Heart right ventricle (tissue), 16 donors: ENCODE measurements at regions not wholly inside any gene's neighbourhood (a gene's known extent, or its start where the extent isn't known, plus 50 kb on each side); places are given as distances from the start of the nearest gene placed in this dataset.

Experiments
- ATAC-seq, 8 donors: fragments of 200-7000 bp; cut with Tn5 transposase; one replicate each; pipeline ENCODE4 v1.9.1; 2020; ENCODE audit warnings: mild to moderate bottlenecking in 8 of 8, moderate library complexity in 8 of 8, moderate number of reproducible peaks in 1 of 8
- DNase-seq, 2 donors: peaks; one replicate each; pipeline ENCODE4 v3.0.0-alpha.2; 2020
- H3K27ac ChIP-seq, 10 donors: fragments of 200-600 bp; sonication (generic) in 2 of 10; one replicate each; pipeline versions ENCODE4 v1.5.0 to v1.8.0; 2020 to 2022; ENCODE audit warnings: mild to moderate bottlenecking in 3 of 10
- H3K27me3 ChIP-seq, 7 donors: fragments of 200-600 bp; one replicate each; pipeline ENCODE4 v1.8.0; 2021 to 2022; ENCODE audit warnings: mild to moderate bottlenecking in 2 of 7
- H3K36me3 ChIP-seq, 9 donors: fragments of 200-600 bp; sonication (generic) in 1 of 9; one replicate each; pipeline versions ENCODE4 v1.5.0 to v1.8.0; 2020 to 2022; ENCODE audit warnings: mild to moderate bottlenecking in 2 of 9
- H3K4me1 ChIP-seq, 9 donors: fragments of 200-600 bp; sonication (generic) in 1 of 9; one replicate each; pipeline versions ENCODE4 v1.5.0 to v1.8.0; 2020 to 2022; ENCODE audit warnings: mild to moderate bottlenecking in 4 of 9
- H3K4me3 ChIP-seq, 10 donors: fragments of 200-600 bp; sonication (generic) in 2 of 10; one replicate each; pipeline versions ENCODE4 v1.5.0 to v1.8.0; 2020 to 2022; ENCODE audit warnings: mild to moderate bottlenecking in 7 of 10, moderate library complexity in 2 of 10
- H3K9me3 ChIP-seq, 11 donors: fragments of 200-600 bp in 10 of 11; sonication (generic) in 2 of 11; one replicate each; pipeline versions ENCODE4 v1.5.0 to v1.8.0; 2013 to 2022; ENCODE audit warnings: mild to moderate bottlenecking in 2 of 11, control low read depth in 1 of 11, moderate library complexity in 1 of 11
- CTCF ChIP-seq, 9 donors: fragments of 200-600 bp; sonication (generic) in 2 of 9; IDR thresholded peaks; one replicate each; pipeline versions ENCODE4 v1.5.0 to v1.8.0; 2021 to 2022; ENCODE audit warnings: antibody characterized with exemption in 9 of 9, mild to moderate bottlenecking in 5 of 9, moderate library complexity in 1 of 9
- WGBS, 2 donors: extraction: QIAGEN DNeasy Blood & Tissue Kit; methylation state at CpG; one replicate each; pipeline ENCODE4 v1.1.7; 2013; ENCODE audit warnings: inconsistent platforms in 1 of 2; 5-methylcytosine and 5-hydroxymethylcytosine counted together
- intact Hi-C, 10 donors: fragments of 100-400 bp; cut with DNase I; formaldehyde crosslinking; loops; one replicate each; pipeline versions ENCODE4 v1.11.1 to v1.14.2; 2022
- donor health status: Arrhythmogenic right ventricular cardiomyopathy.
- donor health status: ischemic (EF 13 %, LVEDD 7.1; RV severe dilation, severe dysfunction).
- donor health status: healthy with polysubstance abuse.
- donor health status: DM: no; HTN: yes; CAD: no.
- donor health status: DM: no; HTN: no; CAD: no.
- donor health status: ischemic (EF 25% LVEDD 6.9; RV normal size, moderate dysfunction).
- donor health status: ischemic (EF 25% LVEDD 5.7; RV mildly dilated, moderate dysfunction).
- donor health status: healthy.
- donor health status: DM: yes; HTN: yes; CAD: no.
- donor health status: Ischemic cardiomyopathy.
- donor health status: ischemic (EF 35%, LVEDD 5.7; RV mildly dilated, moderate dysfunction).
- donor health status: nonischemic (EF 11% LVEDD 7.7; RV severe dilation, severe dysfunction).
- donor health status: DM: yes; HTN: yes; CAD: no.
- donor health status: PGD.
- donor health status: ischemic (EF 29% LVEDD 5.4; RV normal size, mild dysfunction).
- donor health status: nonischemic (EF 23%, LVEDD 6.1; RV moderate dilation, normal function).

DNA sequence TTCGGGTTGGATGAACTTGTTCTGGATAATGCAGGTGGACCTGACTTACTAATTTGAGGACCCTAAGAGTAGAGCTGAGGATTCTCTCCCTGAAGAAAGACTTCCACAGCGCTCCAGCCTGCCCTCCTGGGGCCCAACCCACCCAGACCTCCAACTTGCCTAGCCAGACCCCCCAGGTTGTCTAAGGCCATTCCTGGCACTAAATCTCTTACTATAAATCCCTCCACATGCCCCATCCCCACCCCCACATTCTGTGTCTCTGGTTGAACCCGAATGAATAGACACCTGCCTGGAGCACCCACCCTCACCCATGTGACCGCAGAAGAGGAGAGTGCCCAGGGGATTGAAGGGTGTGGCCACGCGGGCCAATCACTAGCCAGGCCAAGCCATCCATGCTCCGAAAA is 1480.0 kb downstream of the TBC1D22A start:
- WGBS, 2 donors, result 88% methylated on average over 7 of the region's 7 CpGs
- H3K27me3 ChIP-seq, result peaks cover 0 to 50% (median 25%) of the 10 kb centered on the region in 7 donors
- no peak overlapping the region for H3K27ac ChIP-seq
- H3K36me3 ChIP-seq, result no peaks in the 10 kb centered on the region
- no peaks in the 10 kb centered on the region for H3K4me1 ChIP-seq
- ATAC-seq (no peak), DNase-seq (no peak)
- H3K9me3 ChIP-seq, result no peaks in the 10 kb centered on the region
- TF ChIP-seq CTCF (IDR thresholded peaks at IDR 0.05), result no peak
- H3K4me3 ChIP-seq, result no peak overlapping the region
- intact Hi-C loops, result no loop called here

DNA sequence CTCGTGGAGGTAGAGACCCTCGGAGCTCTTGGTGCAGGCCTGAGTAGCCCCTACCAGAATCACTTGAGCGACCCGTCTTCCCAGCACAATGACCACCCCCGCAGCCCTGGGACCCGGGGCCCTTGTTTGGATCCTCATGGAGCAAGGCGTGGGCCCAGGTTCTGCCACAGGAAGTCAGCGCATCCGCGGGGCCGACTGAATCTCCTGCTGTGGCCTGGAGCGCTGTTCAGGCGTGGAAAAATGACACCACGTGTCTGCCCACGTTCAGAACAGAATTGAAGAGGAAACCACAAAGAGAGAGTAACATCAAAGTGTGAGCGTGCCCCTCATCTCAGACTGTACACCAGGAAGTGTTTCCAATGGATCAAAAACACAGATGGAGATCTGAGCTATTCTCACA is 1479.2 kb downstream of the TBC1D22A start:
- Histone ChIP-seq H3K27ac (no peak overlapping the region), H3K9me3 (no peaks in the 10 kb centered on the region), H3K36me3 (no peaks in the 10 kb centered on the region), H3K4me1 (no peaks in the 10 kb centered on the region), H3K27me3 (peaks cover 0 to 49% (median 20%) of the 10 kb centered on the region in 7 donors), H3K4me3 (no peak overlapping the region)
- ATAC-seq, result no peak
- no peak for TF ChIP-seq CTCF (IDR thresholded peaks at IDR 0.05)
- WGBS, 2 donors, result 78 to 80% methylated on average over 16 of the region's 16 CpGs
- intact Hi-C loops, result no loop called here
- no peak for DNase-seq

DNA sequence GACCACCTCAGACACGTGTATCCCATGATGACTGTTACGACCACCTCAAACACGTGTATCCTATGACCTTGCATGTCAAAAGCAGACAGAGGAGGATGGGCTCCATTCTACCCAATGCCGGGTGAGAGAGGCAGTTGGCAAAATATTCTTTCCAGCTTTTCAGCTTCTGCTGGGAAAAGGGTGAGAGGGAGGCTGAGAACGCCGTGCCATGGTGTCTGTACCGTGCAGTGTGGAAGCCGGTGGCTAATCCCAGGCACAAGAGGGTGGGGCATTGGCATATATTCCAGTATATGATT is 1478.4 kb downstream of the TBC1D22A start:
- no peak for TF ChIP-seq CTCF (IDR thresholded peaks at IDR 0.05)
- H3K36me3 ChIP-seq, result no peaks in the 10 kb centered on the region
- DNase-seq (no peak), ATAC-seq (no peak)
- no peak overlapping the region for H3K27ac ChIP-seq
- 84 to 87% methylated on average over 8 of the region's 8 CpGs for WGBS, 2 donors
- no peak overlapping the region for H3K4me3 ChIP-seq
- H3K4me1 ChIP-seq, result no peaks in the 10 kb centered on the region
- peaks cover 0 to 44% (median 12%) of the 10 kb centered on the region in 7 donors for H3K27me3 ChIP-seq
- intact Hi-C loops, result no loop called here
- no peaks in the 10 kb centered on the region for H3K9me3 ChIP-seq

GRCh38 chr22:48240148-48240934 is 1477.9 kb downstream of the TBC1D22A start:
- ATAC-seq (no peak), DNase-seq (no peak)
- intact Hi-C loops, result no loop called here
- Histone ChIP-seq H3K4me3 (no peak overlapping the region), H3K27ac (no peak overlapping the region), H3K4me1 (no peaks in the 10 kb centered on the region), H3K36me3 (no peaks in the 10 kb centered on the region), H3K27me3 (peaks cover 0 to 48% (median 12%) of the 10 kb centered on the region in 7 donors), H3K9me3 (no peaks in the 10 kb centered on the region)
- WGBS, 2 donors, result 25 to 32% methylated on average over 13 of the region's 13 CpGs
- no peak for TF ChIP-seq CTCF (IDR thresholded peaks at IDR 0.05)
